ENCODE measurements at regions not wholly inside any gene's neighbourhood (a gene's known extent, or its start where the extent isn't known, plus 50 kb on each side); places are given as distances from the start of the nearest gene placed in this dataset.

DNA sequence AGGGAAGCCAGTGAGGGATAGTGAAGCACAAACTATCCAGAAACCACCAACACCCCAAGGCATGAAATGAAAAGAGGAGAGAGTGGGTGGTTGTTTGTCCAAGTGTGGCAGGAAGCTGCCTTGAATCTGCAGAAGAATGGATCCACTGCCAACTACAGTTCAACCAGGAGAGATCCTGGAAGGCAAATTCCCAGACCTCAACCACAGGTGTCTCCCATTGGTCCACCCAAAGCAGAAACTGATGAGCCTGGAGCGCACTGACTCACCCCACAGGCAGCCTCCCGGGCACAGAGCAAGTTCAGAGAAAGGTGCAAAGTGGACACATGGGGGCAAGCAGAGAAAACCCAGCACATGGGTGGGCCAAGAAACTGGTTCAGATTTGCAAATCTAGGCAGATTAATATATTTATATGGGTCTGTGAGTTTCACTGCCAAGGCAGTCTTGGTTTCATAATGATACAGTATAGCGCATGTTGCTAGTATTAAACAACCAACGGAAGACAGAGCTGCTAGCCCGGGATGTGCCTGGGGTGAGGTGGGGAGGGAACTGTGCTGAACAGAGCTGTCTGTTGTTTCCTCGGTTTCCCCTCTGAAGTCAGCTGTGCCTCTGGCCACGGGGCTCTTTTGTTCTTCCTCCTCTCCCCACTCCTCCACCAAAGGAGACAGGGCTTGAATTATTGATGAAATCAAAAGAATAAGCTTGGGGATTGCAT is 416.2 kb upstream of the CCDC196 start:
- DNase-seq (ENCODE audit: low read depth, low spot score) = no peak

DNA sequence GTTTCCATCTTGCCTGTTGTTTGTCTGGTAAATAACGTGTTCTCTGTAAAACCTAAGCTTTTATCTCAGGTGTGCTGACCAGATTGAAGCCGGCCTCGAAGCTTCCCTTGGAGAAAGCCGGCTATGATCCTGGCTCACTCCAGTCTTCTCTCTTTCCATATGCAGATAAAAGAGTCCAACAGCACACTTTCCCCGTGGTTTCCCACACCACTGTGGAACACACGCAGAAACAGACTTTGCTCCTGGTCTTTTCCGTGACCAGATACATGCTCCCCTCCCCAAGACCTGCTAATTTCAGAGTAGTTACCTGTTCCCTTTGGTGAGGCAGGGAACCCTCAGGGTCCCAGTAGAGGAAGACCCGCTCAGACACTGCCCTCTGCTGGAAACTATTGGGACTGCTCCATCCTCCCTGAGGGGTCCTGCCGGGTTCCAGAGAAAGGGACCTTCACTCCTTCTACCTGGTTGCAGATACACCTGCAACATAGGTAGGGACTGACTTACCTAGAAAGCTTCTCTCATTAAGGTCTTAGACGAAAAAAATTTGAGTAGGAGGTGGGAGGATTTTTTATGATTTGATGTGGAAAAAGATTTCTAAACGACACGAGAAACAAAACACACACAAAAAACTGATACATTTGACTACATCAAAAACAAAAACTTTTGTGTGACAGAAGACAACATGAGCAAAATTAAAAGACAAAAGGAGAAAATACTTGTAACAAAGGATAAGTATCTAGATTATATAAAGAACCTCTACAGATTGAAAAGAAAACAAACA is 415.4 kb upstream of the CCDC196 start:
- no peak for DNase-seq (ENCODE audit: low read depth, low spot score)

DNA sequence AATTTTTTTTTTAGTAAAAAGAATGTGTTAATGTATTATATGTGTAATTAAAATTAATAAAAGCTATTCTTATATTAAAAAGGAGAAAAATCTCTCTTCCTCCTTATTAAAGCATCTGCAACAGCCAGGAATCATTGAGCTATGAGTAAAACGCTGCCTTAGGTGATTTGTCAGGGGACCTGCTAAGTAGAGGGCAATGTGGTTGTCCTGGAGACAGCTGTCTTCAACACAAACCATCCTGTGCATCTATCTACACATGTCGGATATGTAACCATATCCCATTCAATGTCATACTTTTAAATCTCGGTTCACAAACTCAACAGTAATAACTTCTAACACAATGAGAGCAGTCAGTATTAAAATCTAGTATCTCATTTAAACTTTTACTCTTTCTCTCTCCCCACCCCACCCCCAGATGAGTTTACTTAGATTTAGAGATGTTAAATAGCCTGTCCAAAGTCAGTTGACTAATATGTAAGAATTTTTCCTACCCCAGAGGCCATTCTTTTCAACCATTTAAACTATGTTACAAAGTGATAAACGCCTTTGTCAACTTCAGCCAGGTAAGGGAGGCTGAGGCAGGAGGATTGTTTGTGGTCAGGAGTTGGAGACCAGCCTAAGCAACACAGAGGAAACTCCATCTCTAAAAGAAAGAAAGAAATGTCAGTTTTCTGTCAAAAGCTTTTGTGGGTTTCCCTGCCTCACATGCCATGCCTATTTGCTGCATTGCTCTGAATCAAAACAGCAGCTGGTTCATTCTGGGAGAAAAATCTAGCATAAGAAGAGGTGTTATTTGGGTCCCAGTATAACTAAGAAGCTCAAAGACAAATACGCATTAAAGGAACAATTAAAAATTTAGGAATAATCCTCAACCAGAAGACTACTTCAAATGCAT is 413.7 kb upstream of the CCDC196 start:
- DNase-seq (ENCODE audit: low read depth, low spot score) = no peak

DNA sequence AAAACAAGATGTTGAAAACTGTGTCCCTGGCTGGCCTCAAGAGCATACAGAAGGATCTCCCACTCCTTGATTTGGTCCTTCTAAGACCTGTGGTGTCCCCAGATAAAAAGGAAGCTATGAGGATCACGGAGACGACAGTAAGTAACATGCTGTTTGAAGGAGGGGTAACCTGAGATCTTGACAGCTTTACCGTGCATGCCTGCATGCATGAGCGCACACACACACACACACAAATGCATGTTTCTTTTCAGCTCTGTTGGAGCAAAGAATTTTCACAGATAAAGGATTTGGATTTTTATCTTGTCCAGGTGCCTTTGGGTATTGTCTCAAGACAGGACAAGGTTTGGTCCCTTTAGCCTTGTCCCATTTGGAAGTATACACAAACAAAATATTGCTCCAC is 411.6 kb upstream of the CCDC196 start:
- DNase-seq (ENCODE audit: low read depth, low spot score) = no peak

DNA sequence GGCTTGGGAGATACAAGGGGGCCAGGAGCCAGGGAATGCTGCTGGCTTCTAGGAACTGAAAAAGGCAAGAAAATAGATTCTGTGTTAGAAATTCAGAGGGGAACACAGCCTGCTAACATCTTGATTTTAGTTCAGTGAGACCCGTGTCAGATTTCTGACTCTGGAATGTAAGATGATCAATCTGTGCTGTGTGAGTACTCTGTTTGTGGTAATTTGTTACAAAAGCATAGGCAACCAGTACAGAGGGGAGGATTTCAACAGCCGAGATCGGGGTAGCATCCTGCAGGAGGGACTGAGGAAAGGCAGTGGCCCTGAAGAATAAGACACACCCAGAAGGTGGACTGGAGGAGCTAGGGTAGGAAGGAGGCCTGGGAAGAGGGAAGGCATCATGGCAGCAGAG is 410.0 kb upstream of the CCDC196 start:
- DNase-seq (ENCODE audit: low read depth, low spot score) = no peak

DNA sequence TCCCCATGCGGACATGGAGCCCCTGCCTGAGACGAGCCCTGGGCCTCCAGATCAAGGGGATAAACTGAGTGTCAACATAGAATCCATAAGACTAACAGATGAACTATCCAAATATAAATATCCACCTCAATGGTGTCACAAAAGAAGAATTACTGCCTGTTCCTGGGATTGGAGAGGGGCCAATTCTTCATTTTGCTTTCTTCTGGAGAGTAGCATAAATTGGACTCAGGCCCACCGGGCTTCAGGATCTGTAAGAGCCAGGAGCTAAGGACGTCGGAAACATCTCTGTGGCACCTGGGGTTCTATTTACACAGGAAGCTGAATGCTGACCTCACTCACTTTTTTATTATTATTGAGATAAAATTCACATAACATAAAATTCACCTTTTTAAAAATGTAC is 408.2 kb upstream of the CCDC196 start:
- DNase-seq (ENCODE audit: low read depth, low spot score) = no peak

DNA sequence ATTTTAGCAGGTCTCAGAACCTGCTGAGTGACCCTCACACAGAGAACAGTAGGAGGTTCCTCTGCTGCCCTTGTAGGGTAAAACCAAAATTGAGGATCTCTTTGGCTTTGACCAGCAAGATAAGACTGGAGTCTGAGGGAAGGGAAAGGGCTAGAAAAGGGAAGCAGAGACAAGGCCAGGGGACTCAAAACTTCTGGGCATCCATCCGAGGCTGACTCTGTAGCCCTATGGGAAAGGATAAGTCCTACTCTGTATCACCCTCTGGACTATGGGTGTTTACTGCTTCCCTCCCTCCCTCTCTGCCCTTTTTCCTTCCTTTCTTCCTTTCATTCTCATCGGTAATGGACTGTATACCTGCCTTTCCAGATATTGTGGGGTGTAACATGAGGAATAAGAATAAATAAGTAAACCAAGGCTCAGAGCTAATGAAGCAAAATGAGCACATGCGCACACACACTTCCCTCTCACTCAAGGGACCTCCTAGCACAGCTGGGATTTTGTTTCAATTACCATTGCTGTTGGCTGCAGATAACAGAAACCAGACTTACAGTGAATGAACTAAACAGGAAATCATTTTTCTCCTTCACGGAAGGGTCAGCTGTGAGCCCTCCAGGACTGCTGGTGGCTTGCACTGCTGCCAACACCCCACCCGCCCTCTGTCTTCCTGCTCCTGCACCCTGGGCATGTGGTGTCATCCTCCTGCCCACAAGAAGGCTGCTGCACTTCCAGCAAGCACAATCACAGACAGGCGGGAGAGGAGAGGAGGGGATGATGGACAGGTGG is 404.4 kb upstream of the CCDC196 start:
- DNase-seq (ENCODE audit: low read depth, low spot score) = no peak

DNA sequence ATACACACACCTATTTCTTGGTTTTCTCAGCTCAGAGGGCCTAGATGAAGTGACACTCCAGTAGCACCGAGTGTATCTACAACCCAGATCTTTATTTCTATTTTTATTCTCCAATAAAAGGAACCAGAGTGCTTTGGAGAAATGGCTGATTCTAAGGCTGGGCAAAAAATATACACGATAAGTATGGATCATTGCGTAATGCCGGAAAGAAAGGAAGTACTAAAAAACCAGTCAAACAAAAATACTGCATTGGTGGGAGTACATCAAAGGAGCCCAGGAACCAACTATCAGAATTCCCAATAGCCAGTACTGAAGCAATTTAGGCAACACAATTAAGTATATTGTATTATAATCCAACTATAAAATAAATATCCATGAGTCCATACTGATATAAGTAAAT is 400.9 kb upstream of the CCDC196 start:
- no peak for DNase-seq (ENCODE audit: low read depth, low spot score)

DNA sequence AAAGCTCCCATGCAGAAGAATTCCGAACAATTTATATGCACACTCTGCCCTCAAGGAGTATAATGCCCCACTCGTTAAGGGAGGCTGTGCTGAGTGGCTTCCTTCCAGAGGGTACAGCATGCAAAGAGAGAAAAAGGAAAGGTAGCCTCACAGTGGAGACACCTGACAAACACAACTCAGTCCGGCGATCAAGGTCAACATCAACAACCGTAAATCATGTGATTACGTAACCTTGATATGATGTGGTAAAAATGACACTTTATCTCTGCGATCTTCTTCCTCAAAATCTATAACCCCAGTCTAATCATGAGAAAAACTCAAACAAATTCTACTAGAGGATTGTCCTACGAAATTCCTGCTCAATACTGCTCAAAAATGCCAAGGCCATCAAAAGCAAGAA is 400.5 kb upstream of the CCDC196 start:
- DNase-seq (ENCODE audit: low read depth, low spot score) = no peak

DNA sequence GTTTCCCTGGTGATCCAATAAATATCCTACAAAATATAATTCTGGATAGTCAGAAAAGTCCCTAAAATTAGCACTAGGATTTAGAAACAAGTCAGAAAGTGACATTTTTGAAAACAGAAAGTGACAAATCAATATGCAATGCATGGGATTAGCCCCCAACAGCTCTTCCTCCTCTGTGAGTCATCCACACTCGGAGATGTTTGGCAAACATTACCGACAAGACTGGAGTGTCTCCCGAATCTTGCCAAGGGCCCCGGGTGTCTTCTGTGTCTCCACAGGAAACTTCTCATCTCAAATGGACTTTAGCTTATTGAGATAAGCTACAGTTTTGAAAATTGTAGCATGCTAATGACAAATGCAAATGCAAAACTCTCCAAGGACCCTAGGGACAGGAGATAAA is 398.9 kb upstream of the CCDC196 start:
- no peak for DNase-seq (ENCODE audit: low read depth, low spot score)

DNA sequence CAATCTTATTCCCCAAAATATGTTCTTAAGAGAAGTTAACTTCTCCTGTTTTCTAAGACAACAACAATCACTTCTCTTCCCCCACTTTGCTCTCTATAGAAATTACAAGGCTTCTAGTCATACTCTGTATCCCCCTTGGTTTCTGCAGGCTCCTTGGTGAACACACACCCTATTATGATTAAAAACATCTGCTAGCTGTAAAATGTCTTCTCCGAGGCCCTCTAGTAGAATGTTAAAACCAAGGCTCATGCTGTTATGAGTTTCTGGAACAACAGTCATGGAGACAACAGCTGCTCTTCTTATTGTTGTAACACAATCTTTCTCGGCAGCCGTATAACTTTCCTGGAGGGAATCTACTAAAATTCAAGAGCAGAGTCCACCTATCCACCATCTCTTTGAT is 397.5 kb upstream of the CCDC196 start:
- peak; percentile 26 for DNase-seq (ENCODE audit: low read depth, low spot score)

DNA sequence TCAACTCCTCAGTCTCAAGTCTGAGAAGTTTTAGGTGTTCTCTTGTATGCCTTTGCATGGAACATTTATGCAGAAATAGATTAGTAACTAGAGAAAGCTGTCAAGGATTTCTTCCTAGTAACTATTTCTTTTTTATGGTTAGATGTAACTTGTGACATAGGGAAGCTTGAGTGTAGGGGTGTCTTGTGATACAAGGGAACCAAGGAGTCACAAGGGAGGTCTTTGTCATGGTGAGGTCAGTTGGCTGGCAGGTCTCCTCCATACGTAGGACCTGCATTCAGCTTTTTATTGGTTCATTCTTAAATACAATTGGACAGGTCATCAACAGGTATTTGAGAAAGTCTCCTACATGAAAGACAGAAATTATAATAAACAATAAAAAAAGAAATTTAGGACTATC is 394.0 kb upstream of the CCDC196 start:
- no peak for DNase-seq (ENCODE audit: low read depth, low spot score)

DNA sequence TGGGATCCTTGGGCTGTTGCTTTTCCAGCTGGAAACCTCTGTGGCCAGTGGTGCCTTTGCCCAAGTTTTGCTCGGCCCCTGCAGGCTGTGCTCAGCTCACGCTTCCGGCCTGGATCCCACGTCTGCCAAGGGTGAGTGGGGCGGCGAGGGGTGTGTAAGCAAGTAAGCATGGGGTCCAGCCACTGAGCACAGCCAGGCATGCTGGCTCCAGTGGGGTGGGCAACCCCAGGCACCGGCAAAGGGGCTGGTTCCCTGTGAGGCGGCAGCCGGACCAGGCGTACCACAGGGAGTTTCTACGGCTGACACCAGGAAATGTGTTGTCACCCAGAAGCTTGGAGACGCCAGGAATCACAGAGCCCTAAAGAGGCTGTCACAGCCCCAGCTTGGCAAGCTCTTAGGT is 393.4 kb upstream of the CCDC196 start:
- DNase-seq (ENCODE audit: low read depth, low spot score) = no peak

DNA sequence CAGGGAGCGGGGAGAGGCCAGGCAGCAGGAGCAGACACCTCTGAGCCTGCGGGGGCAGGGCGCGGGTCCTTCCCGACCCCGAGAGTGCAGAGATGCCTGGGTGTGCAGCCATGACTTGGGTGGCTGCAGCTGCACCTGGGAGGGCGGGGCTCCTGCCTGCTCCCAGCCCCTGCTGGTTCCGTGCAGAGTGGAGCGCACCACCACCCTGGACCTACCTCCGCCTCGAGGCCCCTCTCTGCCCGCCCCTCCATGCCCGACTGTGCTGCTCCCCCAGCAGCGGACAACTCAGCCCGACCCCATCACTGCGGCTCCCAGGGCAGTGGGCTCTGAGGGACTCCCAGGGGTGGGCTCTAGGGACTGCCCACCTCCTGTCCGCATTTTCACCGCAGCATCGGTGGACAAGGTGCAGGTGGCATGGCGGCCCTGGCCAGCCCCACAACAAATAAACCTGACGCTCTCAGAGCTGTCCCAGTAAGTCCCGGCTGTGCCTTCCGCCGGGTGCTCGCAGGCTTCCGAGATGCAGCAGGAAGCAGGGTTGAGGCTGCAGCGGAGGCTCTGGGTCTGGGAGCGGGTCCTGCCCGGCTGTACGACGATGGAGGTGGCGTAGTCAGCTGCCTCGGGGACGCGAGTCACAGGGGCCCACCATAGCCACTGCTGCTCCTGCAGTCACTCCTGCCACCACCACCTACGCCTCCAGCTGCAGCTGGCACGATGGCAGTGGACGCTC is 392.0 kb upstream of the CCDC196 start:
- no peak for DNase-seq (ENCODE audit: low read depth, low spot score)

DNA sequence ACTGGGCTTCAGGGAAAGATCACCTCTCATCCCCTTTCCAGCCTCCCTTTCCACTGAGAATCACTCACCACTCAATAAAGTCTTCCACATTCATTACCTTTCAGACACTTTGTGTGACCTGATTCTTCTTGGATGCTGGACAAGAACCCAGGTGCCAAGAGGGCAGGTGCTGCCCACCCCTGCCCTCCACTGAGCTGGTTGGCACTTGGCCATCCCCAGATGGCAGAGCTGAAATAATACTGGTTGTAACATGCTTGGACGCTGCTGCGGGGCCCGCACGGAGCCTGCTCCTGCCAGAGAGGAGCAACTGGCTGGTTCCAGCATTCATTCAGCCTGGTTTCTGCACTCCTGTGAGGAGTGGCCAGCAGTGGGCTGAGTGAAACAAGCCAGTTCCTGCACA is 386.7 kb upstream of the CCDC196 start:
- no peak for DNase-seq (ENCODE audit: low read depth, low spot score)

DNA sequence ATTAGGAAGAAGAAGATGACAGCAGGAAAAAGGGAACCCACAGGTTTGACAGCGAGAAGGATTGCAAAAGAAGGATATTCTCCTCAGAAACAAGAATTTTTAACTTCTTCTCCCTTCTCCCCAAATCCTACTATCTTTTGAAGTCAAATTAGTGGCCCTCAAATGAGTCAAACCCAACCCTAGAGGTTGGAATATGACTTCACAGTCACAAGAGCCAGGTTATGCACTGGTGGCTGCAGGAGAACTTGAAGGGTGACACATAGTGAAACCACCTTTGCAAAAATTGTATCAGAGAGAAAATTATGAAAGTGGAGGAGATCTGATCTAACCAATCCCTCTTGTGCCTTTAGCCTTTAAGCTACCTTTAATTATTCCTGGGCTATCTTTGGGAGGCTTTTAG is 386.2 kb upstream of the CCDC196 start:
- DNase-seq (ENCODE audit: low read depth, low spot score) = no peak

DNA sequence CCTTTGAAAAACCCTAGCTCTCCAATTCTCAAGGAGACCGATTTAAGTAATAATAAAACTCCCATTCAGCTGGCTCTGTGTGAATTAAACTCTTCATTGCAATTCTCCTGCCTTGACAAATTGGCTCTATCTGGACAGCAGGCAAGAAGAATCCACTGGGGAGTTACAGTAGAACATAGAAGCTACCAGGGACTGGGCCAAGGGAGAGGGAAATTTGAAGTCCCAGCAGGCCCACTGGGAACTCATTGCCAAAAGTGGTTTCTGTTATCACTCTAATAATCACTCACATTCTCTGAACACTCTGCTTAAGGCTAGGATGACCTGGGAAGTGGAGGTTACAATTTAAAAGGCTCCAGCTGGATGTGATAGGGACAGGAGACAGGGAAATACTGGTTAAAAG is 384.5 kb upstream of the CCDC196 start:
- DNase-seq (ENCODE audit: low read depth, low spot score) = no peak

DNA sequence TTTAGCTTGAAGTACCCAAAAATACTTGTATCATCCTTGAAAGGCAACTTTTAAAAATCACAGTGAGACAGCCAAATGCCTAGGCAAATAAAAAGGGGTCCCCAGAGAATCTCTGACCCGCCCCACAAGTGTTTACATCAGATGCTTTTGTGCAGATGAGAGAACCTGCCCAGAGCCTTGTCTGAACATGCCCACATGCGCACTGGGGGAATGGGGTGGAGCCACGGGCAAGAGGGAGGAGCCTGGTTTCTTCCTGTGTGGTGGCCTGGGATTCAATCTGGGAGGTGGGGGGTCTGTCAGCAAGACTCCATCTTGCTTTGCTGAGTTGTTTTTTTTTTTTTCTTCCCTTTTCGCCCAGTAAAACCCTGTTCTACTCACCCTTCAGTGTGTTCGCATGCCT is 381.7 kb upstream of the CCDC196 start:
- DNase-seq (ENCODE audit: low read depth, low spot score) = no peak

DNA sequence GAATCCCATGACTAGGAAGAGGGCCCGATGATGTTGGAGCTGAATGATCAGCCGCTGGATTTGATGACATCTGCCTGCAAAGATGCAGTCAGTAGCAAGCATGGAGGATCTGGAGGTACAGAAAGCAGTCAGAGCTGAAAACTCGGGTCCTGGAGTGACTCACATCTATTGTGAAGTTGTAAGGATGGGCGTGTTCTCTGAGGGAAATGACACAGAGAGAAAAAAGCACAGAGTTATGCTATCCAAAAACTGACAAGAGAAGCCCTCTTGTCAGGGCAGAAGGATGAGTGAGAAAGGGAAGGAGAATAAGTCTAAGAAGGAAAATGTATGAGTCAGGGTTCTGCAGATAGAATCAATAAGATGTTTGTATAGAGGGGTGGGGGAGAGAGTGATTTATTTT is 380.4 kb upstream of the CCDC196 start:
- DNase-seq (ENCODE audit: low read depth, low spot score) = no peak

DNA sequence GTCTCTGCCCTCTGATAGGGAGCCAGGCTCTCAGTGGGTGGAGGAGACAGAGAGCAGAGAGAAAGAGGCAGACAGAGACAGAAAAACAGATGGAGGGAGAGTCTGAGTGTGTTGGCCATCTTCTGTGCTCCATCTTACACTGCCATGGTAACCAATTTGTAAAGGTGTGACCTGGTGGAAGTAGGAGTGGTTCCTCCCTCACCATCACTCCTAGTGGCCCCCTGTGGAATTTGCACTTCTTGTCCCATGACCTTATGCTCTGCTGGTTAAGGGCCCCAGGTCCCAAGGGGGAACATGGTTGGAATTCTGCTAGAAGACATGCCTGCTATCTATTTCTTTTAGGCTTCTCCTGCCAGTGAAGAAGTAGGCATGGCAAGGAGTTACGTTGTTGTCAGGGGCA is 376.7 kb upstream of the CCDC196 start:
- DNase-seq (ENCODE audit: low read depth, low spot score) = no peak

DNA sequence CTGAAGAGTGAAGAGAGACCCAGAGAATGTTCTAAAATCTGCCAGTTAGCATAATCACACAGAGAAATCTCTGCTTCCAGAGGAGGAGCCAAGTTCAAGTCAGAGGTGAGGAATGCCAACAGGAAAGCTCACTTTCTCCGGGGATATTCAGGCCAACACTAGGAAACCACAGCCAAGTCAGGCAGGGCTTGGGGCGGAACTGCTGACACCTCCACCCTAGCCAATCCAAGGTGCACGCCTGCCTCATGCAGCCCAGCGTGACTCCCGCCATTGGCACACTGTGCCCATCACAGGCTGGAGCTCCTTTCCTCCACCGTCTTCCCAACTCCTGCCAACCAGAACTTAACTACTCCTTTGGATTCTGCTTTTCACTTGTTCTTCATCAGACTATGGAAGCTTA is 374.3 kb upstream of the CCDC196 start:
- DNase-seq (ENCODE audit: low read depth, low spot score) = no peak
